C4-2B (cell line): ENCODE measurements at regions not wholly inside any gene's neighbourhood (a gene's known extent, or its start where the extent isn't known, plus 50 kb on each side); places are given as distances from the start of the nearest gene placed in this dataset.

ENCODE experiments used
- ZFX ChIP-seq: fragments of 450-650 bp; IDR thresholded peaks from 2 replicates; pipeline ENCODE4 v1.6.1; 2017
- TF ChIP-seq, protein P1 (sequence below): fragments of 450-650 bp; conservative IDR thresholded peaks from 2 replicates; pipeline ENCODE4 v1.5.1; 2017; ENCODE audit warnings: mild to moderate bottlenecking

DNA sequence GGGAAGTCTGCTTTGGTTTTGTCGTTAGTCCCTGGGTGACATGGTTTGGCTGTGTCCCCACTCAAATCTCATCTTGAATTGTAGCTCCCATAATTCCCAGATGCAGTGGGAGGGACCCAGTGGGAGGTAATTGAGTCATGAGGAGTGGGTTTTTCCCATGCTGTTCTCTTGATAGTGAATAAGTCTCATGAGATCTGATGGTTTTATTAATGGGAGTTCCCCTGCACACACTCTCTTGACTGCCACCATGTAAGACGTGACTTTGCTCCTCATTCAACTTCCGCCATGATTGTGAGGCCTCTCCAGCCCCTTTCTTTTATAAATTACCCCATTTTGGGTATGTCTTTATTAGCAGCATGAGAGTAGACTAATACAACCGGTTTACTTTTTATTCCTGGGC is 405.8 kb upstream of the ID2 start:
- no peak for TF ChIP-seq ZFX
- TF ChIP-seq, protein P1, sequence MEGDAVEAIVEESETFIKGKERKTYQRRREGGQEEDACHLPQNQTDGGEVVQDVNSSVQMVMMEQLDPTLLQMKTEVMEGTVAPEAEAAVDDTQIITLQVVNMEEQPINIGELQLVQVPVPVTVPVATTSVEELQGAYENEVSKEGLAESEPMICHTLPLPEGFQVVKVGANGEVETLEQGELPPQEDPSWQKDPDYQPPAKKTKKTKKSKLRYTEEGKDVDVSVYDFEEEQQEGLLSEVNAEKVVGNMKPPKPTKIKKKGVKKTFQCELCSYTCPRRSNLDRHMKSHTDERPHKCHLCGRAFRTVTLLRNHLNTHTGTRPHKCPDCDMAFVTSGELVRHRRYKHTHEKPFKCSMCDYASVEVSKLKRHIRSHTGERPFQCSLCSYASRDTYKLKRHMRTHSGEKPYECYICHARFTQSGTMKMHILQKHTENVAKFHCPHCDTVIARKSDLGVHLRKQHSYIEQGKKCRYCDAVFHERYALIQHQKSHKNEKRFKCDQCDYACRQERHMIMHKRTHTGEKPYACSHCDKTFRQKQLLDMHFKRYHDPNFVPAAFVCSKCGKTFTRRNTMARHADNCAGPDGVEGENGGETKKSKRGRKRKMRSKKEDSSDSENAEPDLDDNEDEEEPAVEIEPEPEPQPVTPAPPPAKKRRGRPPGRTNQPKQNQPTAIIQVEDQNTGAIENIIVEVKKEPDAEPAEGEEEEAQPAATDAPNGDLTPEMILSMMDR, result no peak
